Smooth muscle cell (in vitro differentiated cells): ENCODE measurements at regions not wholly inside any gene's neighbourhood (a gene's known extent, or its start where the extent isn't known, plus 50 kb on each side); places are given as distances from the start of the nearest gene placed in this dataset.

Source experiments
- DNase-seq: peaks from one replicate; lab custom pipeline; 2025; ENCODE audit not compliant: unreplicated experiment; lab: John Stamatoyannopoulos, UW
- H2AFZ ChIP-seq: fragments of 200-600 bp; sonication (generic); 2 replicates; pipeline ENCODE4 v1.6.0; 2016; ENCODE audit warnings: antibody characterized with exemption, low read depth, mild to moderate bottlenecking
- H3F3A ChIP-seq: fragments of 200-600 bp; sonication (generic); 2 replicates; pipeline ENCODE4 v1.6.0; 2017; ENCODE audit warnings: antibody characterized with exemption, low read depth
- H3K27ac ChIP-seq: fragments of 200-600 bp; sonication (generic); 2 replicates; pipeline ENCODE4 v1.5.1; 2016; ENCODE audit warnings: low read depth, mild to moderate bottlenecking
- H3K27me3 ChIP-seq: fragments of 200-600 bp; sonication (generic); 2 replicates; pipeline ENCODE4 v1.6.1; 2016; ENCODE audit warnings: low read depth, mild to moderate bottlenecking
- H3K36me3 ChIP-seq: fragments of 200-600 bp; sonication (generic); 2 replicates; pipeline ENCODE4 v1.5.1; 2016; ENCODE audit warnings: low read depth
- H3K4me1 ChIP-seq: fragments of 200-600 bp; sonication (generic); 2 replicates; pipeline ENCODE4 v1.5.1; 2016; ENCODE audit warnings: low read depth
- H3K4me2 ChIP-seq: fragments of 200-600 bp; sonication (generic); 2 replicates; pipeline ENCODE4 v1.6.0; 2016; ENCODE audit warnings: mild to moderate bottlenecking
- H3K4me3 ChIP-seq: fragments of 200-600 bp; sonication (generic); 2 replicates; pipeline ENCODE4 v1.5.1; 2016; ENCODE audit warnings: mild to moderate bottlenecking
- H3K79me2 ChIP-seq: fragments of 200-600 bp; sonication (generic); 2 replicates; pipeline ENCODE4 v1.6.0; 2016; ENCODE audit warnings: low read depth, mild to moderate bottlenecking
- H3K9ac ChIP-seq: fragments of 200-600 bp; sonication (generic); 2 replicates; pipeline ENCODE4 v1.6.0; 2016; ENCODE audit warnings: low read depth
- H3K9me3 ChIP-seq: fragments of 200-600 bp; sonication (generic); replicated peaks from 2 replicates; pipeline ENCODE4 v1.5.1; 2016; ENCODE audit warnings: low read depth
- H4K20me1 ChIP-seq: fragments of 200-600 bp; sonication (generic); 2 replicates; pipeline ENCODE4 v1.6.0; 2016; ENCODE audit warnings: low read depth
- CTCF ChIP-seq: fragments of 200-600 bp; sonication (generic); IDR thresholded peaks from 2 replicates; pipeline ENCODE4 v1.5.1; 2017; ENCODE audit warnings: borderline replicate concordance, mild to moderate bottlenecking, antibody characterized with exemption; ENCODE audit not compliant: insufficient read depth, poor library complexity, severe bottlenecking
- WGBS: methylation state at CpG from one replicate; pipeline ENCODE4 v1.1.7; 2016; ENCODE audit warnings: low lambda C conversion rate; 5-methylcytosine and 5-hydroxymethylcytosine counted together

DNA sequence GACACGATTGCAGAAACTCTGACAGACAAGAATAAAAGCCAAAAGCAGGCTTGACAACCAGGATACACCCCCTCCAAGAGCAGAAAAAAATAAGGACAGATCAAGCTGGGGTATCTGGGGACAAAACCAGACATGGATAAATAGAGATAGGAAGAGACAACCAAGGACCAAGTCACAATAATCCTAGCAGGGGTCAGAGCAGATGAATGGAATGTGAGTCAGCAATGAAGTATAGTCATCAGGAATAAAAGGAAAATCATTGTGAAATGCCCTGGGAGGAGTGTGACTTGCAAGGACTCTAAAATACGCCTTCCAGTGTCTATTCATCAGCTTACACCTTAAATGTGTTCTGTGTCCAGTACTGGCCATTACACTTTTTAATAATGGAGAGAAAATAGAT lies 206.8 kb downstream of the CAAP1 start:
- no peaks in the 10 kb centered on the region for H3K4me1 ChIP-seq
- H3K4me3 ChIP-seq: no peak overlapping the region
- no peak for DNase-seq
- H3K9ac ChIP-seq: no peak overlapping the region
- no peaks in the 10 kb centered on the region for H3K9me3 ChIP-seq
- no peak for TF ChIP-seq CTCF
- peak overlapping the region; percentile 26 for H3K4me2 ChIP-seq
- peaks cover 10% of the 10 kb centered on the region for H3F3A ChIP-seq
- H2AFZ ChIP-seq: no peak overlapping the region
- no peak overlapping the region for H3K27ac ChIP-seq
- 37% methylated on average over 2 of the region's 2 CpGs for WGBS
- peaks cover 21% of the 10 kb centered on the region for H3K27me3 ChIP-seq
- no peaks in the 10 kb centered on the region for H4K20me1 ChIP-seq
- no peaks in the 10 kb centered on the region for H3K79me2 ChIP-seq
- no peaks in the 10 kb centered on the region for H3K36me3 ChIP-seq

- H3K79me2 ChIP-seq: no peaks in the 10 kb centered on the region
- no peak overlapping the region for H2AFZ ChIP-seq
- WGBS: 37% methylated on average over 4 of the region's 4 CpGs
- H3K36me3 ChIP-seq: no peaks in the 10 kb centered on the region
- no peak for TF ChIP-seq CTCF
- H4K20me1 ChIP-seq: no peaks in the 10 kb centered on the region
- H3F3A ChIP-seq: peaks cover 10% of the 10 kb centered on the region
- no peaks in the 10 kb centered on the region for H3K9me3 ChIP-seq
- no peak for DNase-seq
- H3K4me1 ChIP-seq: no peaks in the 10 kb centered on the region
- H3K27ac ChIP-seq: no peak overlapping the region
- no peak overlapping the region for H3K4me2 ChIP-seq
- H3K27me3 ChIP-seq: peaks cover 19% of the 10 kb centered on the region
- H3K9ac ChIP-seq: no peak overlapping the region
- no peak overlapping the region for H3K4me3 ChIP-seq
These were observed 208.6 kb downstream of the CAAP1 start for GRCh38 chr9:26684029-26684428.

GRCh38 chr9:26682796-26683496 lies 209.7 kb downstream of the CAAP1 start:
- Histone ChIP-seq H2AFZ (no peak overlapping the region), H3K4me1 (peaks cover 3% of the 10 kb centered on the region), H3K9me3 (no peaks in the 10 kb centered on the region), H3K27me3 (peaks cover 19% of the 10 kb centered on the region), H3K4me2 (no peak overlapping the region), H3K79me2 (no peaks in the 10 kb centered on the region), H3K36me3 (no peaks in the 10 kb centered on the region), H4K20me1 (no peaks in the 10 kb centered on the region), H3K9ac (no peak overlapping the region), H3F3A (peaks cover 10% of the 10 kb centered on the region), H3K27ac (no peak overlapping the region), H3K4me3 (no peak overlapping the region)
- no peak for DNase-seq
- 59% methylated on average over 4 of the region's 4 CpGs for WGBS
- no peak for TF ChIP-seq CTCF

GRCh38 chr9:26682041-26682440 lies 210.6 kb downstream of the CAAP1 start:
- no peak for DNase-seq
- H3K36me3 ChIP-seq: no peaks in the 10 kb centered on the region

More at GRCh38 chr9:26682041-26682440, 210.6 kb downstream of the CAAP1 start:
- no peaks in the 10 kb centered on the region for H4K20me1 ChIP-seq
- H3K79me2 ChIP-seq: no peaks in the 10 kb centered on the region
- no peak overlapping the region for H3K4me3 ChIP-seq
- H3K9ac ChIP-seq: no peak overlapping the region
- H3K4me2 ChIP-seq: no peak overlapping the region
- no peaks in the 10 kb centered on the region for H3K9me3 ChIP-seq
- no peak overlapping the region for H2AFZ ChIP-seq
- no peak for TF ChIP-seq CTCF
- H3F3A ChIP-seq: peaks cover 15% of the 10 kb centered on the region
- H3K4me1 ChIP-seq: peaks cover 3% of the 10 kb centered on the region
- no peak overlapping the region for H3K27ac ChIP-seq
- WGBS: 31% methylated on average over 4 of the region's 4 CpGs
- H3K27me3 ChIP-seq: peaks cover 19% of the 10 kb centered on the region
